Hepatocyte (in vitro differentiated cells): ENCODE measurements at regions not wholly inside any gene's neighbourhood (a gene's known extent, or its start where the extent isn't known, plus 50 kb on each side); places are given as distances from the start of the nearest gene placed in this dataset.

Experiments
- DNase-seq: peaks from one replicate; pipeline ENCODE4 v3.0.0-alpha.2; 2016; ENCODE audit warnings: low spot score
- H2AFZ ChIP-seq: fragments of 200-600 bp; sonication (generic); 2 replicates; pipeline ENCODE4 v1.6.0; 2016; ENCODE audit warnings: antibody characterized with exemption, mild to moderate bottlenecking
- H3K27ac ChIP-seq: fragments of 200-600 bp; sonication (generic); 2 replicates; pipeline ENCODE4 v1.5.1; 2016; ENCODE audit warnings: mild to moderate bottlenecking
- H3K27me3 ChIP-seq: fragments of 200-600 bp; sonication (generic); 2 replicates; pipeline ENCODE4 v1.6.1; 2016
- H3K36me3 ChIP-seq: fragments of 200-600 bp; sonication (generic); replicated peaks from 2 replicates; pipeline ENCODE4 v1.5.1; 2016; ENCODE audit warnings: low read depth; ENCODE audit not compliant: insufficient read depth
- H3K4me1 ChIP-seq: fragments of 200-600 bp; sonication (generic); 2 replicates; pipeline ENCODE4 v1.5.1; 2016; ENCODE audit warnings: mild to moderate bottlenecking, moderate library complexity; ENCODE audit not compliant: insufficient read depth
- H3K4me2 ChIP-seq: fragments of 200-600 bp; sonication (generic); 2 replicates; pipeline ENCODE4 v1.6.0; 2016
- H3K4me3 ChIP-seq: fragments of 200-600 bp; sonication (generic); 2 replicates; pipeline ENCODE4 v1.5.1; 2016; ENCODE audit warnings: mild to moderate bottlenecking
- H3K79me2 ChIP-seq: fragments of 200-600 bp; sonication (generic); 2 replicates; pipeline ENCODE4 v1.6.0; 2017; ENCODE audit warnings: mild to moderate bottlenecking
- H3K9me2 ChIP-seq: fragments of 200-600 bp; sonication (generic); replicated peaks from 2 replicates; pipeline ENCODE4 v1.6.0; 2017; ENCODE audit warnings: mild to moderate bottlenecking; ENCODE audit not compliant: insufficient read depth
- H3K9me3 ChIP-seq: fragments of 200-600 bp; sonication (generic); 2 replicates; pipeline ENCODE4 v1.5.1; 2016; ENCODE audit warnings: low read depth, mild to moderate bottlenecking
- H4K20me1 ChIP-seq: fragments of 200-600 bp; sonication (generic); 2 replicates; pipeline ENCODE4 v1.6.0; 2016; ENCODE audit warnings: mild to moderate bottlenecking; ENCODE audit not compliant: insufficient read depth, poor library complexity, severe bottlenecking
- CTCF ChIP-seq: fragments of 200-600 bp; sonication (generic); IDR thresholded peaks from 2 replicates; pipeline ENCODE4 v1.5.1; 2016; ENCODE audit warnings: antibody characterized with exemption, mild to moderate bottlenecking; ENCODE audit not compliant: poor library complexity
- EZH2 ChIP-seq: fragments of 200-600 bp; sonication (generic); IDR thresholded peaks from 2 replicates; pipeline ENCODE4 v1.6.1; 2016; ENCODE audit warnings: antibody characterized with exemption, mild to moderate bottlenecking, borderline replicate concordance
- EZH2phosphoT487 ChIP-seq: fragments of 200-600 bp; sonication (generic); IDR thresholded peaks from one replicate; pipeline ENCODE4 v1.6.1; 2018; ENCODE audit warnings: antibody characterized with exemption, mild to moderate bottlenecking, low read depth, moderate library complexity; ENCODE audit not compliant: unreplicated experiment, severe bottlenecking
- WGBS: methylation state at CpG from one replicate; pipeline ENCODE4 v1.1.6; 2016; ENCODE audit warnings: low lambda C conversion rate; ENCODE audit errors: missing lambda C conversion rate; 5-methylcytosine and 5-hydroxymethylcytosine counted together

- Histone ChIP-seq H3K4me1 (no peaks in the 10 kb centered on the region), H3K9me2 (no peaks in the 10 kb centered on the region), H3K27ac (no peak overlapping the region), H3K36me3 (no peaks in the 10 kb centered on the region), H4K20me1 (no peaks in the 10 kb centered on the region), H3K4me3 (no peak overlapping the region), H3K4me2 (no peak overlapping the region), H3K79me2 (no peaks in the 10 kb centered on the region), H2AFZ (no peak overlapping the region), H3K27me3 (no peaks in the 10 kb centered on the region), H3K9me3 (no peaks in the 10 kb centered on the region)
- TF ChIP-seq CTCF = no peak
- no peak for TF ChIP-seq EZH2phosphoT487
- TF ChIP-seq EZH2 = no peak
- DNase-seq = no peak
- WGBS = 67% methylated on average over 2 of the region's 2 CpGs
Observed at GRCh38 chr3:148054999-148055398, 642.7 kb upstream of the AGTR1 start.

- DNase-seq = no peak
- no peaks in the 10 kb centered on the region for H3K36me3 ChIP-seq
- no peaks in the 10 kb centered on the region for H3K4me1 ChIP-seq
- no peak overlapping the region for H2AFZ ChIP-seq
- no peaks in the 10 kb centered on the region for H3K79me2 ChIP-seq
- no peak overlapping the region for H3K4me3 ChIP-seq
- H3K27ac ChIP-seq = no peak overlapping the region
- H4K20me1 ChIP-seq = no peaks in the 10 kb centered on the region
- no peak overlapping the region for H3K4me2 ChIP-seq
- TF ChIP-seq EZH2 (no peak), CTCF (no peak), EZH2phosphoT487 (no peak)
- no peaks in the 10 kb centered on the region for H3K9me3 ChIP-seq
- no peaks in the 10 kb centered on the region for H3K9me2 ChIP-seq
- 84% methylated on average over 1 of the region's 1 CpG for WGBS
- H3K27me3 ChIP-seq = no peaks in the 10 kb centered on the region
Observed at GRCh38 chr3:148062590-148062989, 635.1 kb upstream of the AGTR1 start.

- Histone ChIP-seq H3K27me3 (no peaks in the 10 kb centered on the region), H3K79me2 (no peaks in the 10 kb centered on the region), H3K36me3 (no peaks in the 10 kb centered on the region), H3K4me1 (no peaks in the 10 kb centered on the region), H3K9me3 (no peaks in the 10 kb centered on the region), H3K4me2 (no peak overlapping the region), H4K20me1 (no peaks in the 10 kb centered on the region), H3K4me3 (no peak overlapping the region), H3K9me2 (no peaks in the 10 kb centered on the region), H2AFZ (no peak overlapping the region), H3K27ac (no peak overlapping the region)
- WGBS = 76% methylated on average over 1 of the region's 1 CpG
- TF ChIP-seq EZH2 (no peak), CTCF (no peak), EZH2phosphoT487 (no peak)
- no peak for DNase-seq
Observed at GRCh38 chr3:148066802-148067201, 630.9 kb upstream of the AGTR1 start.

GRCh38 chr3:148068466-148068865, 629.2 kb upstream of the AGTR1 start:
- no peaks in the 10 kb centered on the region for H3K9me2 ChIP-seq
- H3K79me2 ChIP-seq = no peaks in the 10 kb centered on the region
- H4K20me1 ChIP-seq = no peaks in the 10 kb centered on the region
- no peak overlapping the region for H3K27ac ChIP-seq
- 49% methylated on average over 1 of the region's 1 CpG for WGBS
- H2AFZ ChIP-seq = no peak overlapping the region
- H3K9me3 ChIP-seq = no peaks in the 10 kb centered on the region
- no peak overlapping the region for H3K4me3 ChIP-seq
- no peak for DNase-seq
- TF ChIP-seq CTCF = no peak
- TF ChIP-seq EZH2phosphoT487 = no peak
- TF ChIP-seq EZH2 = no peak
- no peak overlapping the region for H3K4me2 ChIP-seq
- H3K4me1 ChIP-seq = no peaks in the 10 kb centered on the region
- H3K36me3 ChIP-seq = no peaks in the 10 kb centered on the region
- H3K27me3 ChIP-seq = no peaks in the 10 kb centered on the region
